H1 (cell line): ENCODE measurements at regions not wholly inside any gene's neighbourhood (a gene's known extent, or its start where the extent isn't known, plus 50 kb on each side); places are given as distances from the start of the nearest gene placed in this dataset.

Source experiments
- RAD21 ChIP-seq, 2 experiments: IDR thresholded peaks in 1 of 2; conservative IDR thresholded peaks in 1 of 2; 2 replicates each; pipeline ENCODE4 v1.6.1; 2011; ENCODE audit warnings: low read depth in 2 of 2, low read length in 2 of 2, improper control_type of control experiment in 1 of 2, inconsistent platforms in 1 of 2, mild to moderate bottlenecking in 1 of 2, moderate library complexity in 1 of 2
- TEAD4 ChIP-seq: IDR thresholded peaks from 2 replicates; pipeline ENCODE4 v1.6.1; 2012; ENCODE audit warnings: low read depth, low read length, inconsistent platforms, mixed read lengths
- ZNF274 ChIP-seq: IDR thresholded peaks from 2 replicates; pipeline ENCODE4 v1.7.0; 2012; ENCODE audit warnings: low read length, borderline replicate concordance; ENCODE audit errors: extremely low read depth

- TF ChIP-seq ZNF274 (no peak), TEAD4 (no peak), RAD21 (IDR thresholded peaks at IDR 0.05 in 1 of 2, conservative IDR thresholded peaks at IDR 0.05 in 1 of 2; ENCODE audit: low read depth in 2 of 2, low read length in 2 of 2) (no peak)
- TF ChIP-seq, all 59 proteins: peak for 0
Measured at GRCh38 chr13:81383444-81383843, 1042.5 kb upstream of the SPRY2 start (continued).
